ENCODE measurements at regions not wholly inside any gene's neighbourhood (a gene's known extent, or its start where the extent isn't known, plus 50 kb on each side); places are given as distances from the start of the nearest gene placed in this dataset.

- no peak for DNase-seq (ENCODE audit: low read depth)
- TF ChIP-seq CTCF (conservative IDR thresholded peaks at IDR 0.05; ENCODE audit: low read depth, low read length), result no peak
- H3K4me3 ChIP-seq (ENCODE audit: low read length), result no peak overlapping the region
Observed at GRCh38 chr2:23005469-23005868, 379.5 kb upstream of the KLHL29 start.

- TF ChIP-seq CTCF (conservative IDR thresholded peaks at IDR 0.05; ENCODE audit: low read depth, low read length), result no peak
- no peak overlapping the region for H3K4me3 ChIP-seq (ENCODE audit: low read length)
- no peak for DNase-seq (ENCODE audit: low read depth)
Observed at GRCh38 chr2:23007631-23008235, 377.2 kb upstream of the KLHL29 start.

GRCh38 chr2:23008440-23008839 is 376.5 kb upstream of the KLHL29 start:
- no peak for DNase-seq (ENCODE audit: low read depth)
- no peak for TF ChIP-seq CTCF (conservative IDR thresholded peaks at IDR 0.05; ENCODE audit: low read depth, low read length)
- H3K4me3 ChIP-seq (ENCODE audit: low read length), result no peak overlapping the region

- no peak overlapping the region for H3K4me3 ChIP-seq (ENCODE audit: low read length)
- no peak for TF ChIP-seq CTCF (conservative IDR thresholded peaks at IDR 0.05; ENCODE audit: low read depth, low read length)
- no peak for DNase-seq (ENCODE audit: low read depth)
Observed at GRCh38 chr2:23008951-23009350, 376.0 kb upstream of the KLHL29 start.

GRCh38 chr2:23009545-23010149 is 375.3 kb upstream of the KLHL29 start:
- no peak for DNase-seq (ENCODE audit: low read depth)
- TF ChIP-seq CTCF (conservative IDR thresholded peaks at IDR 0.05; ENCODE audit: low read depth, low read length), result no peak

GRCh38 chr2:23012499-23012898 is 372.5 kb upstream of the KLHL29 start:
- no peak for TF ChIP-seq CTCF (conservative IDR thresholded peaks at IDR 0.05; ENCODE audit: low read depth, low read length)
- no peak overlapping the region for H3K4me3 ChIP-seq (ENCODE audit: low read length)
- no peak for DNase-seq (ENCODE audit: low read depth)

More at GRCh38 chr2:23009545-23010149, 375.3 kb upstream of the KLHL29 start:
- H3K4me3 ChIP-seq (ENCODE audit: low read length), result no peak overlapping the region

GRCh38 chr2:23015651-23016200 is 369.3 kb upstream of the KLHL29 start:
- no peak for DNase-seq (ENCODE audit: low read depth)
- TF ChIP-seq CTCF (conservative IDR thresholded peaks at IDR 0.05; ENCODE audit: low read depth, low read length), result no peak
- H3K4me3 ChIP-seq (ENCODE audit: low read length), result no peak overlapping the region

Measured in retinal pigment epithelial cell (primary cell).